Spleen (tissue), 7 donors: ENCODE measurements at regions not wholly inside any gene's neighbourhood (a gene's known extent, or its start where the extent isn't known, plus 50 kb on each side); places are given as distances from the start of the nearest gene placed in this dataset.

Source experiments
- CTCF ChIP-seq, 11 experiments: fragments of 200-600 bp in 7 of 11; fragments of 450-650 bp in 4 of 11; sonication (generic) in 4 of 11; IDR thresholded peaks in 8 of 11; conservative IDR thresholded peaks in 3 of 11; 1 replicate in 7 of 11; 2 replicates in 4 of 11; pipeline versions ENCODE4 v1.4.0 to v1.8.0; 2016 to 2021; ENCODE audit warnings: antibody characterized with exemption in 11 of 11, inconsistent platforms in 4 of 11, mild to moderate bottlenecking in 1 of 11
- POLR2A ChIP-seq, 3 donors: fragments of 450-650 bp; IDR thresholded peaks; one replicate each; pipeline ENCODE4 v1.5.1; 2017; ENCODE audit warnings: antibody characterized with exemption in 3 of 3, mild to moderate bottlenecking in 1 of 3
- POLR2AphosphoS5 ChIP-seq, 3 donors: sonication (generic); formaldehyde crosslinking; IDR thresholded peaks; one replicate each; pipeline ENCODE4 v1.5.1; 2017; ENCODE audit warnings: antibody characterized with exemption in 3 of 3
- donor health status: DM: no; HTN: no; CAD: no; lungs with moderate emphysema.
- donor health status: DM: no; HTN: no; CAD: no.
- donor health status: DM: no; HTN: no; CAD: no.

GRCh38 chr16:13429416-13429815 is 490.5 kb upstream of the ERCC4 start:
- no peak for TF ChIP-seq CTCF (IDR thresholded peaks at IDR 0.05 in 8 of 11, conservative IDR thresholded peaks at IDR 0.05 in 3 of 11)
- no peak for TF ChIP-seq POLR2A (IDR thresholded peaks at IDR 0.05)
- no peak for TF ChIP-seq POLR2AphosphoS5 (IDR thresholded peaks at IDR 0.05)
